SK-N-SH (cell line): ENCODE measurements at regions not wholly inside any gene's neighbourhood (a gene's known extent, or its start where the extent isn't known, plus 50 kb on each side); places are given as distances from the start of the nearest gene placed in this dataset.

ENCODE experiments used
- CTCF ChIA-PET: fragments of 300-600, 350-600 bp; formaldehyde crosslinking; extraction: SDS; loops from one replicate; lab custom pipeline; 2021; lab: Yijun Ruan, JAX
- POLR2A ChIA-PET: fragments of 350-600 bp; sonication (Branson Sonifier 250); formaldehyde crosslinking; extraction: SDS; loops from one replicate; lab custom pipeline; 2020; ENCODE audit warnings: antibody characterized with exemption, inconsistent platforms; lab: Yijun Ruan, JAX
- DNase-seq: peaks from one replicate; pipeline ENCODE4 v3.0.0; 2012
- H2AFZ ChIP-seq: fragments of 200-600 bp; sonication (generic); 2 replicates; pipeline ENCODE4 v1.8.1; 2016; ENCODE audit warnings: antibody characterized with exemption, mild to moderate bottlenecking, low read depth
- H3F3A ChIP-seq: fragments of 200-600 bp; sonication (generic); replicated peaks from 2 replicates; pipeline ENCODE3; 2016; ENCODE audit warnings: antibody characterized with exemption, mild to moderate bottlenecking; ENCODE audit not compliant: insufficient read depth
- H3K27ac ChIP-seq, 2 experiments: fragments of 200-500 bp in 1 of 2; fragments of 200-600 bp in 1 of 2; sonication (Bioruptor generic) in 1 of 2; sonication (generic), shearing (Covaris generic) in 1 of 2; 2 replicates each; pipeline versions ENCODE4 v1.5.1 to v1.6.1; 2014 to 2016; ENCODE audit warnings: low read depth in 2 of 2, inconsistent platforms in 1 of 2, low read length in 1 of 2, mild to moderate bottlenecking in 1 of 2, mixed read lengths in 1 of 2
- H3K27me3 ChIP-seq: fragments of 200-600 bp; sonication (generic), shearing (Covaris generic); 2 replicates; pipeline ENCODE4 v1.6.1; 2016; ENCODE audit warnings: mixed run types; ENCODE audit not compliant: insufficient read depth
- H3K36me3 ChIP-seq, 2 experiments: fragments of 200-500 bp in 1 of 2; fragments of 200-600 bp in 1 of 2; sonication (Bioruptor generic) in 1 of 2; sonication (generic) in 1 of 2; replicated peaks in 1 of 2; 2 replicates each; pipeline versions ENCODE3 to v1.5.1; 2014 to 2016; ENCODE audit warnings: low read length in 1 of 2, mild to moderate bottlenecking in 1 of 2; ENCODE audit not compliant: insufficient read depth in 2 of 2, control insufficient read depth in 1 of 2
- H3K4me1 ChIP-seq, 2 experiments: fragments of 200-500 bp in 1 of 2; fragments of 200-600 bp in 1 of 2; sonication (Bioruptor generic) in 1 of 2; sonication (generic), shearing (Covaris generic) in 1 of 2; 2 replicates each; pipeline versions ENCODE4 v1.5.1 to v1.6.1; 2014 to 2016; ENCODE audit warnings: low read depth in 1 of 2, low read length in 1 of 2, mixed run types in 1 of 2; ENCODE audit not compliant: insufficient read depth in 2 of 2, control insufficient read depth in 1 of 2
- H3K4me2 ChIP-seq: fragments of 200-600 bp; sonication (generic), shearing (Covaris generic); 2 replicates; pipeline ENCODE4 v1.6.1; 2017; ENCODE audit warnings: mixed run types
- H3K4me3 ChIP-seq, 2 experiments: fragments of 200-500 bp in 1 of 2; fragments of 200-600 bp in 1 of 2; sonication (Bioruptor generic) in 1 of 2; sonication (generic), shearing (Covaris generic) in 1 of 2; 2 replicates each; pipeline versions ENCODE4 v1.5.1 to v1.8.1; 2014 to 2016; ENCODE audit warnings: low read depth in 2 of 2, inconsistent platforms in 1 of 2, low read length in 1 of 2, mild to moderate bottlenecking in 1 of 2, mixed read lengths in 1 of 2, moderate library complexity in 1 of 2
- H3K79me2 ChIP-seq: fragments of 200-600 bp; sonication (generic); 2 replicates; pipeline ENCODE4 v1.8.1; 2017; ENCODE audit warnings: mild to moderate bottlenecking; ENCODE audit not compliant: insufficient read depth
- H3K9ac ChIP-seq: fragments of 200-600 bp; sonication (generic); 2 replicates; pipeline ENCODE4 v1.6.1; 2017; ENCODE audit warnings: mixed run types
- H3K9me2 ChIP-seq: fragments of 200-600 bp; sonication (generic); 2 replicates; pipeline ENCODE4 v1.6.1; 2017; ENCODE audit warnings: mixed run types
- H3K9me3 ChIP-seq: fragments of 200-600 bp; sonication (generic); 2 replicates; pipeline ENCODE4 v1.6.1; 2017; ENCODE audit warnings: mixed run types, mild to moderate bottlenecking, moderate library complexity
- H4K20me1 ChIP-seq: fragments of 200-600 bp; sonication (generic); 2 replicates; pipeline ENCODE4 v1.6.1; 2017; ENCODE audit warnings: mild to moderate bottlenecking, mixed run types; ENCODE audit not compliant: insufficient read depth
- CHD2 ChIP-seq: fragments of 150-350 bp; IDR thresholded peaks from 2 replicates; pipeline ENCODE4 v1.6.1; 2018; ENCODE audit warnings: low read length; ENCODE audit not compliant: partially characterized antibody
- CTCF ChIP-seq: fragments of 200-600 bp; sonication (generic); IDR thresholded peaks from 2 replicates; pipeline ENCODE4 v1.6.1; 2017; ENCODE audit warnings: antibody characterized with exemption, mild to moderate bottlenecking, moderate library complexity
- ELF1 ChIP-seq: IDR thresholded peaks from 2 replicates; pipeline ENCODE4 v1.4.0; 2012
- EP300 ChIP-seq, 2 experiments: IDR thresholded peaks; 2 replicates each; pipeline versions ENCODE4 v1.4.0 to v1.6.1; 2012; ENCODE audit warnings: borderline replicate concordance in 1 of 2, low read depth in 1 of 2, low read length in 1 of 2
- EZH2phosphoT487 ChIP-seq: fragments of 200-600 bp; sonication (generic); IDR thresholded peaks from 2 replicates; pipeline ENCODE4 v1.6.1; 2017; ENCODE audit warnings: low read depth, mixed run types, mild to moderate bottlenecking, antibody characterized with exemption, moderate library complexity, borderline replicate concordance
- FOSL2 ChIP-seq: IDR thresholded peaks from 2 replicates; pipeline ENCODE4 v1.4.0; 2012; ENCODE audit warnings: low read depth, mild to moderate bottlenecking, moderate library complexity, borderline replicate concordance
- FOXM1 ChIP-seq: IDR thresholded peaks from 2 replicates; pipeline ENCODE4 v1.4.0; 2012; ENCODE audit warnings: low read depth, mild to moderate bottlenecking
- MEF2A ChIP-seq: IDR thresholded peaks from 2 replicates; pipeline ENCODE4 v1.4.0; 2012; ENCODE audit warnings: low read depth, borderline replicate concordance
- MXI1 ChIP-seq: IDR thresholded peaks from 2 replicates; pipeline ENCODE4 v1.6.1; 2012; ENCODE audit warnings: mild to moderate bottlenecking, low read depth, low read length, improper control_type of control experiment
- NRF1 ChIP-seq: IDR thresholded peaks from 2 replicates; pipeline ENCODE4 v1.6.1; 2012; ENCODE audit warnings: low read depth, mild to moderate bottlenecking, low read length
- PBX3 ChIP-seq: IDR thresholded peaks from 2 replicates; pipeline ENCODE4; 2012
- POLR2AphosphoS5 ChIP-seq: IDR thresholded peaks from 2 replicates; pipeline ENCODE4 v1.6.1; 2012; ENCODE audit warnings: low read depth, low read length
- RAD21 ChIP-seq: IDR thresholded peaks from 2 replicates; pipeline ENCODE4 v1.6.1; 2012; ENCODE audit warnings: mild to moderate bottlenecking, low read length
- RCOR1 ChIP-seq: fragments of 150-350 bp; IDR thresholded peaks from 2 replicates; pipeline ENCODE4 v1.6.1; 2017; ENCODE audit warnings: antibody characterized with exemption, low read length
- REST ChIP-seq: IDR thresholded peaks from 2 replicates; pipeline ENCODE4 v1.6.1; 2012; ENCODE audit warnings: mild to moderate bottlenecking, low read depth, low read length, moderate library complexity
- RXRA ChIP-seq: IDR thresholded peaks from 2 replicates; pipeline ENCODE4 v1.4.0; 2012; ENCODE audit warnings: low read depth, mild to moderate bottlenecking, borderline replicate concordance
- SIN3A ChIP-seq: IDR thresholded peaks from 2 replicates; pipeline ENCODE4 v1.6.1; 2012; ENCODE audit warnings: low read depth, mild to moderate bottlenecking, low read length, moderate library complexity, borderline replicate concordance
- TAF1 ChIP-seq: IDR thresholded peaks from 2 replicates; pipeline ENCODE4 v1.6.1; 2012; ENCODE audit warnings: low read depth, mild to moderate bottlenecking, low read length, moderate library complexity, borderline replicate concordance
- USF1 ChIP-seq: IDR thresholded peaks from 2 replicates; pipeline ENCODE4 v1.4.0; 2012; ENCODE audit warnings: low read depth, borderline replicate concordance
- YY1 ChIP-seq: IDR thresholded peaks from 2 replicates; pipeline ENCODE4 v1.4.0; 2012; ENCODE audit warnings: low read depth, mild to moderate bottlenecking
- WGBS: methylation state at CpG from one replicate; pipeline ENCODE4 v1.1.6; 2017; ENCODE audit warnings: low lambda C conversion rate; 5-methylcytosine and 5-hydroxymethylcytosine counted together

- TF ChIP-seq REST, result no peak
- TF ChIP-seq PBX3, result no peak
- no peak for TF ChIP-seq SIN3A
- no peak for TF ChIP-seq CHD2
- TF ChIP-seq CTCF, result no peak
- no peak for TF ChIP-seq RCOR1
- TF ChIP-seq POLR2AphosphoS5, result no peak
Measured at GRCh38 chr2:41180387-41180786, 728.5 kb upstream of the SLC8A1 start (continued).

GRCh38 chr2:41182961-41183360 is 731.1 kb upstream of the SLC8A1 start:
- H3K4me2 ChIP-seq, result no peak overlapping the region
- H3K27me3 ChIP-seq, result no peaks in the 10 kb centered on the region
- no peak overlapping the region for H3K4me3 ChIP-seq
- no peaks in the 10 kb centered on the region for H3K9me2 ChIP-seq
- CTCF ChIA-PET, result interaction anchor here (1.1 to 1.2 kb wide), 3 partner anchors 16 to 129 kb away, joined by 3 to 4 read pairs (median 3); no protein-coding TSS in a partner anchor
- POLR2A ChIA-PET, result no interaction called here
- H3K27ac ChIP-seq, result no peak overlapping the region
- no peaks in the 10 kb centered on the region for H3K79me2 ChIP-seq
- H3K9ac ChIP-seq, result no peak overlapping the region
- DNase-seq, result no peak
- WGBS, result 20% methylated on average over 5 of the region's 5 CpGs
- no peaks in the 10 kb centered on the region for H4K20me1 ChIP-seq
- H2AFZ ChIP-seq, result no peak overlapping the region
- H3K9me3 ChIP-seq, result no peaks in the 10 kb centered on the region
- H3K36me3 ChIP-seq, result no peaks in the 10 kb centered on the region
- TF ChIP-seq SIN3A, result no peak
- no peak for TF ChIP-seq NRF1
- TF ChIP-seq MEF2A, result no peak
- no peak for TF ChIP-seq EP300 (IDR thresholded peaks at IDR 0.05; ENCODE audit: borderline replicate concordance in 1 of 2, low read depth in 1 of 2, low read length in 1 of 2)
- TF ChIP-seq FOSL2, result no peak
- TF ChIP-seq RAD21, result no peak
- no peak for TF ChIP-seq EZH2phosphoT487
- no peak for TF ChIP-seq USF1
- no peak for TF ChIP-seq YY1
- no peak for TF ChIP-seq RXRA
- no peak for TF ChIP-seq FOXM1
- no peak for TF ChIP-seq TAF1
- no peak for TF ChIP-seq MXI1
- TF ChIP-seq ELF1, result no peak
- no peak for TF ChIP-seq PBX3
- H3K4me1 ChIP-seq, result no peaks in the 10 kb centered on the region; a peak in 1 of 4 replicates
- no peaks in the 10 kb centered on the region for H3F3A ChIP-seq
